ENCODE measurements at regions not wholly inside any gene's neighbourhood (a gene's known extent, or its start where the extent isn't known, plus 50 kb on each side); places are given as distances from the start of the nearest gene placed in this dataset.
"Not testable (repeated sequence)": the region's sequence is repeated elsewhere in the genome, so short reads cannot be mapped to it uniquely, and the experiment has no call there.

GRCh38 chr20:61100489-61100888 lies 151.6 kb upstream of the CDH4 start:
- H3K36me3 ChIP-seq (ENCODE audit: insufficient read depth, low read length) = no peaks in the 10 kb centered on the region
- no peak overlapping the region for H3K4me2 ChIP-seq (ENCODE audit: low read length)
- H3K4me3 ChIP-seq (ENCODE audit: low read length) = no peak overlapping the region
- H3K4me1 ChIP-seq (ENCODE audit: control insufficient read depth, insufficient read depth, low read length) = no peaks in the 10 kb centered on the region
- H3K27me3 ChIP-seq (ENCODE audit: control insufficient read depth, insufficient read depth, low read length) = peaks cover 55% of the 10 kb centered on the region
- H3K9me3 ChIP-seq (replicated peaks; ENCODE audit: low read length) = peaks cover 4% of the 10 kb centered on the region
- H3K9ac ChIP-seq (ENCODE audit: low read depth, low read length) = no peak overlapping the region

GRCh38 chr20:61101321-61101720 lies 150.7 kb upstream of the CDH4 start:
- not testable (repeated sequence) for H3K4me1 ChIP-seq (ENCODE audit: control insufficient read depth, insufficient read depth, low read length); H3K4me2 ChIP-seq (ENCODE audit: low read length); H3K9ac ChIP-seq (ENCODE audit: low read depth, low read length); H3K9me3 ChIP-seq (replicated peaks; ENCODE audit: low read length); H3K36me3 ChIP-seq (ENCODE audit: insufficient read depth, low read length); H3K4me3 ChIP-seq (ENCODE audit: low read length)
- H3K27me3 ChIP-seq (ENCODE audit: control insufficient read depth, insufficient read depth, low read length) = peaks cover 58% of the 10 kb centered on the region

GRCh38 chr20:61104232-61104631 lies 147.8 kb upstream of the CDH4 start:
- Histone ChIP-seq H3K9ac (ENCODE audit: low read depth, low read length) (no peak overlapping the region), H3K36me3 (ENCODE audit: insufficient read depth, low read length) (no peaks in the 10 kb centered on the region), H3K9me3 (replicated peaks; ENCODE audit: low read length) (no peaks in the 10 kb centered on the region), H3K4me2 (ENCODE audit: low read length) (no peak overlapping the region), H3K4me3 (ENCODE audit: low read length) (no peak overlapping the region), H3K4me1 (ENCODE audit: control insufficient read depth, insufficient read depth, low read length) (no peaks in the 10 kb centered on the region), H3K27me3 (ENCODE audit: control insufficient read depth, insufficient read depth, low read length) (peaks cover 61% of the 10 kb centered on the region)

- no peaks in the 10 kb centered on the region for H3K36me3 ChIP-seq (ENCODE audit: insufficient read depth, low read length)
- peaks cover 54% of the 10 kb centered on the region for H3K27me3 ChIP-seq (ENCODE audit: control insufficient read depth, insufficient read depth, low read length)
- H3K4me3 ChIP-seq (ENCODE audit: low read length) = no peak overlapping the region
- no peak overlapping the region for H3K9ac ChIP-seq (ENCODE audit: low read depth, low read length)
- H3K4me1 ChIP-seq (ENCODE audit: control insufficient read depth, insufficient read depth, low read length) = no peaks in the 10 kb centered on the region
- H3K4me2 ChIP-seq (ENCODE audit: low read length) = no peak overlapping the region
- H3K9me3 ChIP-seq (replicated peaks; ENCODE audit: low read length) = no peaks in the 10 kb centered on the region
Measured at GRCh38 chr20:61105395-61105794, 146.7 kb upstream of the CDH4 start.

- no peak overlapping the region for H3K4me2 ChIP-seq (ENCODE audit: low read length)
- H3K4me3 ChIP-seq (ENCODE audit: low read length) = no peak overlapping the region
- no peaks in the 10 kb centered on the region for H3K9me3 ChIP-seq (replicated peaks; ENCODE audit: low read length)
- peaks cover 52% of the 10 kb centered on the region for H3K27me3 ChIP-seq (ENCODE audit: control insufficient read depth, insufficient read depth, low read length)
- H3K36me3 ChIP-seq (ENCODE audit: insufficient read depth, low read length) = no peaks in the 10 kb centered on the region
- H3K4me1 ChIP-seq (ENCODE audit: control insufficient read depth, insufficient read depth, low read length) = no peaks in the 10 kb centered on the region
- H3K9ac ChIP-seq (ENCODE audit: low read depth, low read length) = no peak overlapping the region
Measured at GRCh38 chr20:61106438-61106837, 145.6 kb upstream of the CDH4 start.

- H3K4me1 ChIP-seq (ENCODE audit: control insufficient read depth, insufficient read depth, low read length) = peaks cover 5% of the 10 kb centered on the region
- no peaks in the 10 kb centered on the region for H3K9me3 ChIP-seq (replicated peaks; ENCODE audit: low read length)
- H3K9ac ChIP-seq (ENCODE audit: low read depth, low read length) = no peak overlapping the region
- no peaks in the 10 kb centered on the region for H3K36me3 ChIP-seq (ENCODE audit: insufficient read depth, low read length)
- no peak overlapping the region for H3K4me2 ChIP-seq (ENCODE audit: low read length)
- H3K27me3 ChIP-seq (ENCODE audit: control insufficient read depth, insufficient read depth, low read length) = peaks cover 33% of the 10 kb centered on the region
- no peak overlapping the region for H3K4me3 ChIP-seq (ENCODE audit: low read length)
Measured at GRCh38 chr20:61109221-61109805, 142.7 kb upstream of the CDH4 start.

- Histone ChIP-seq H3K9ac (ENCODE audit: low read depth, low read length) (no peak overlapping the region), H3K4me1 (ENCODE audit: control insufficient read depth, insufficient read depth, low read length) (peaks cover 12% of the 10 kb centered on the region), H3K27me3 (ENCODE audit: control insufficient read depth, insufficient read depth, low read length) (peaks cover 6% of the 10 kb centered on the region), H3K9me3 (replicated peaks; ENCODE audit: low read length) (no peaks in the 10 kb centered on the region), H3K36me3 (ENCODE audit: insufficient read depth, low read length) (no peaks in the 10 kb centered on the region), H3K4me2 (ENCODE audit: low read length) (no peak overlapping the region), H3K4me3 (ENCODE audit: low read length) (no peak overlapping the region)
Measured at GRCh38 chr20:61112515-61112914, 139.5 kb upstream of the CDH4 start.

- H3K27me3 ChIP-seq (ENCODE audit: control insufficient read depth, insufficient read depth, low read length) = peaks cover under 1% of the 10 kb centered on the region
- no peaks in the 10 kb centered on the region for H3K36me3 ChIP-seq (ENCODE audit: insufficient read depth, low read length)
- H3K4me1 ChIP-seq (ENCODE audit: control insufficient read depth, insufficient read depth, low read length) = peaks cover 24% of the 10 kb centered on the region
Measured at GRCh38 chr20:61113731-61114130, 138.3 kb upstream of the CDH4 start.

GRCh38 chr20:61114493-61115175 lies 137.4 kb upstream of the CDH4 start:
- Histone ChIP-seq H3K4me1 (ENCODE audit: control insufficient read depth, insufficient read depth, low read length) (peaks cover 33% of the 10 kb centered on the region), H3K9ac (ENCODE audit: low read depth, low read length) (no peak overlapping the region), H3K4me2 (ENCODE audit: low read length) (no peak overlapping the region), H3K4me3 (ENCODE audit: low read length) (no peak overlapping the region), H3K27me3 (ENCODE audit: control insufficient read depth, insufficient read depth, low read length) (no peaks in the 10 kb centered on the region), H3K9me3 (replicated peaks; ENCODE audit: low read length) (no peaks in the 10 kb centered on the region), H3K36me3 (ENCODE audit: insufficient read depth, low read length) (no peaks in the 10 kb centered on the region)

More at GRCh38 chr20:61113731-61114130, 138.3 kb upstream of the CDH4 start:
- H3K4me2 ChIP-seq (ENCODE audit: low read length) = no peak overlapping the region
- H3K9ac ChIP-seq (ENCODE audit: low read depth, low read length) = no peak overlapping the region
- H3K9me3 ChIP-seq (replicated peaks; ENCODE audit: low read length) = no peaks in the 10 kb centered on the region
- no peak overlapping the region for H3K4me3 ChIP-seq (ENCODE audit: low read length)

- H3K4me2 ChIP-seq (ENCODE audit: low read length) = no peak overlapping the region
- no peak overlapping the region for H3K4me3 ChIP-seq (ENCODE audit: low read length)
- no peaks in the 10 kb centered on the region for H3K9me3 ChIP-seq (replicated peaks; ENCODE audit: low read length)
- H3K9ac ChIP-seq (ENCODE audit: low read depth, low read length) = no peak overlapping the region
- no peaks in the 10 kb centered on the region for H3K36me3 ChIP-seq (ENCODE audit: insufficient read depth, low read length)
- no peaks in the 10 kb centered on the region for H3K27me3 ChIP-seq (ENCODE audit: control insufficient read depth, insufficient read depth, low read length)
- peaks cover 41% of the 10 kb centered on the region for H3K4me1 ChIP-seq (ENCODE audit: control insufficient read depth, insufficient read depth, low read length)
Measured at GRCh38 chr20:61115364-61116065, 136.5 kb upstream of the CDH4 start.

GRCh38 chr20:61117725-61118124 lies 134.3 kb upstream of the CDH4 start:
- Histone ChIP-seq H3K4me3 (ENCODE audit: low read length) (peak overlapping the region; percentile 18), H3K9me3 (replicated peaks; ENCODE audit: low read length) (no peaks in the 10 kb centered on the region), H3K4me2 (ENCODE audit: low read length) (peak overlapping the region; percentile 56), H3K9ac (ENCODE audit: low read depth, low read length) (peak overlapping the region; percentile 82), H3K27me3 (ENCODE audit: control insufficient read depth, insufficient read depth, low read length) (no peaks in the 10 kb centered on the region), H3K36me3 (ENCODE audit: insufficient read depth, low read length) (no peaks in the 10 kb centered on the region), H3K4me1 (ENCODE audit: control insufficient read depth, insufficient read depth, low read length) (peaks cover 40% of the 10 kb centered on the region)
